Muscle layer of colon (tissue), 2 donors: ENCODE measurements at regions not wholly inside any gene's neighbourhood (a gene's known extent, or its start where the extent isn't known, plus 50 kb on each side); places are given as distances from the start of the nearest gene placed in this dataset.

Source experiments
- H3K27ac ChIP-seq: one replicate; pipeline ENCODE4 v1.7.0; 2013; ENCODE audit warnings: low read depth, mild to moderate bottlenecking, low read length, moderate library complexity
- H3K27me3 ChIP-seq, 2 donors: one replicate each; pipeline ENCODE4 v1.7.0; 2013; ENCODE audit warnings: low read length in 2 of 2, mild to moderate bottlenecking in 2 of 2; ENCODE audit not compliant: insufficient read depth in 2 of 2, control insufficient read depth in 1 of 2
- H3K36me3 ChIP-seq: one replicate; pipeline ENCODE4 v1.7.0; 2013; ENCODE audit warnings: mild to moderate bottlenecking, low read length; ENCODE audit not compliant: insufficient read depth
- H3K4me1 ChIP-seq: one replicate; pipeline ENCODE4 v1.7.0; 2013; ENCODE audit warnings: mild to moderate bottlenecking, low read length; ENCODE audit not compliant: insufficient read depth
- H3K4me3 ChIP-seq, 2 donors: one replicate each; pipeline ENCODE4 v1.7.0; 2013; ENCODE audit warnings: low read length in 2 of 2, low read depth in 1 of 2, mild to moderate bottlenecking in 1 of 2, moderate library complexity in 1 of 2
- H3K9ac ChIP-seq: one replicate; pipeline ENCODE4 v1.7.0; 2013; ENCODE audit warnings: low read length
- H3K9me3 ChIP-seq: one replicate; pipeline ENCODE4 v1.7.0; 2013; ENCODE audit warnings: mild to moderate bottlenecking, low read length
- donor health status: abdominal sarcoma.
- donor health status: Adenocarcinoma of cecum.

GRCh38 chr11:43012606-43013005 is 299.2 kb upstream of the API5 start:
- Histone ChIP-seq H3K9ac (no peak overlapping the region), H3K4me3 (no peak overlapping the region), H3K36me3 (no peaks in the 10 kb centered on the region), H3K9me3 (no peaks in the 10 kb centered on the region), H3K27ac (no peak overlapping the region), H3K4me1 (no peaks in the 10 kb centered on the region), H3K27me3 (no peaks in the 10 kb centered on the region)

GRCh38 chr11:43021466-43021865 is 290.3 kb upstream of the API5 start:
- Histone ChIP-seq H3K4me3 (no peak overlapping the region), H3K27ac (no peak overlapping the region), H3K9ac (no peak overlapping the region), H3K9me3 (no peaks in the 10 kb centered on the region), H3K27me3 (no peaks in the 10 kb centered on the region), H3K36me3 (no peaks in the 10 kb centered on the region), H3K4me1 (no peaks in the 10 kb centered on the region)

- H3K4me1 ChIP-seq: no peaks in the 10 kb centered on the region
- no peaks in the 10 kb centered on the region for H3K27me3 ChIP-seq
- H3K9ac ChIP-seq: no peak overlapping the region
- no peaks in the 10 kb centered on the region for H3K9me3 ChIP-seq
- H3K4me3 ChIP-seq: no peak overlapping the region
- H3K27ac ChIP-seq: no peak overlapping the region
- no peaks in the 10 kb centered on the region for H3K36me3 ChIP-seq
Observed at GRCh38 chr11:43034341-43034740, 277.5 kb upstream of the API5 start.

- Histone ChIP-seq H3K36me3 (no peaks in the 10 kb centered on the region), H3K27ac (no peak overlapping the region), H3K9me3 (no peaks in the 10 kb centered on the region)
Observed at GRCh38 chr11:43035086-43035485, 276.7 kb upstream of the API5 start.

GRCh38 chr11:43053638-43054412 is 258.0 kb upstream of the API5 start:
- Histone ChIP-seq H3K36me3 (no peaks in the 10 kb centered on the region), H3K9ac (no peak overlapping the region), H3K9me3 (no peaks in the 10 kb centered on the region), H3K27ac (no peak overlapping the region), H3K4me1 (no peaks in the 10 kb centered on the region), H3K4me3 (no peak overlapping the region), H3K27me3 (no peaks in the 10 kb centered on the region)

More at GRCh38 chr11:43035086-43035485, 276.7 kb upstream of the API5 start:
- Histone ChIP-seq H3K27me3 (no peaks in the 10 kb centered on the region), H3K9ac (no peak overlapping the region), H3K4me1 (no peaks in the 10 kb centered on the region), H3K4me3 (no peak overlapping the region)

GRCh38 chr11:43067681-43068080 is 244.1 kb upstream of the API5 start:
- Histone ChIP-seq H3K36me3 (no peaks in the 10 kb centered on the region), H3K27ac (no peak overlapping the region), H3K4me1 (no peaks in the 10 kb centered on the region), H3K27me3 (no peaks in the 10 kb centered on the region), H3K4me3 (no peak overlapping the region), H3K9me3 (no peaks in the 10 kb centered on the region), H3K9ac (no peak overlapping the region)

GRCh38 chr11:43071338-43071737 is 240.5 kb upstream of the API5 start:
- Histone ChIP-seq H3K9me3 (no peaks in the 10 kb centered on the region), H3K27me3 (no peaks in the 10 kb centered on the region), H3K4me3 (no peak overlapping the region), H3K27ac (no peak overlapping the region), H3K36me3 (no peaks in the 10 kb centered on the region), H3K4me1 (no peaks in the 10 kb centered on the region), H3K9ac (no peak overlapping the region)

GRCh38 chr11:43072096-43072495 is 239.7 kb upstream of the API5 start:
- H3K9me3 ChIP-seq: no peaks in the 10 kb centered on the region
- H3K36me3 ChIP-seq: no peaks in the 10 kb centered on the region
- no peaks in the 10 kb centered on the region for H3K27me3 ChIP-seq
- H3K27ac ChIP-seq: no peak overlapping the region
- no peak overlapping the region for H3K9ac ChIP-seq
- H3K4me1 ChIP-seq: no peaks in the 10 kb centered on the region
- H3K4me3 ChIP-seq: no peak overlapping the region

- Histone ChIP-seq H3K4me3 (no peak overlapping the region), H3K9me3 (no peaks in the 10 kb centered on the region), H3K36me3 (no peaks in the 10 kb centered on the region), H3K27ac (no peak overlapping the region), H3K9ac (no peak overlapping the region), H3K4me1 (no peaks in the 10 kb centered on the region), H3K27me3 (no peaks in the 10 kb centered on the region)
Observed at GRCh38 chr11:43072911-43073310, 238.9 kb upstream of the API5 start.

GRCh38 chr11:43074810-43075209 is 237.0 kb upstream of the API5 start:
- H3K9me3 ChIP-seq: no peaks in the 10 kb centered on the region
- no peak overlapping the region for H3K4me3 ChIP-seq
- H3K36me3 ChIP-seq: no peaks in the 10 kb centered on the region
- H3K27ac ChIP-seq: no peak overlapping the region
- H3K4me1 ChIP-seq: no peaks in the 10 kb centered on the region
- no peaks in the 10 kb centered on the region for H3K27me3 ChIP-seq
- no peak overlapping the region for H3K9ac ChIP-seq

- Histone ChIP-seq H3K27ac (no peak overlapping the region), H3K9ac (no peak overlapping the region)
Observed at GRCh38 chr11:43101113-43101512, 210.7 kb upstream of the API5 start.

GRCh38 chr11:43116071-43116470 is 195.7 kb upstream of the API5 start:
- Histone ChIP-seq H3K4me3 (no peak overlapping the region), H3K27ac (no peak overlapping the region), H3K9me3 (no peaks in the 10 kb centered on the region), H3K27me3 (no peaks in the 10 kb centered on the region), H3K36me3 (no peaks in the 10 kb centered on the region), H3K9ac (no peak overlapping the region), H3K4me1 (no peaks in the 10 kb centered on the region)

More at GRCh38 chr11:43101113-43101512, 210.7 kb upstream of the API5 start:
- Histone ChIP-seq H3K4me3 (no peak overlapping the region), H3K36me3 (no peaks in the 10 kb centered on the region), H3K4me1 (no peaks in the 10 kb centered on the region), H3K9me3 (no peaks in the 10 kb centered on the region), H3K27me3 (no peaks in the 10 kb centered on the region)
